Neural progenitor cell (in vitro differentiated cells): ENCODE measurements at regions not wholly inside any gene's neighbourhood (a gene's known extent, or its start where the extent isn't known, plus 50 kb on each side); places are given as distances from the start of the nearest gene placed in this dataset.
"Not testable (repeated sequence)": the region's sequence is repeated elsewhere in the genome, so short reads cannot be mapped to it uniquely, and the experiment has no call there.

Source experiments
- DNase-seq: peaks from one replicate; pipeline ENCODE4 v3.0.0-alpha.2; 2016; ENCODE audit warnings: low spot score
- H2AFZ ChIP-seq: fragments of 200-600 bp; sonication (generic); replicated peaks from 2 replicates; pipeline ENCODE4 v1.6.1; 2016; ENCODE audit warnings: antibody characterized with exemption
- H3F3A ChIP-seq: fragments of 200-600 bp; sonication (generic); 2 replicates; pipeline ENCODE4 v1.6.1; 2016; ENCODE audit warnings: antibody characterized with exemption, low read depth
- H3K27ac ChIP-seq: fragments of 200-600 bp; sonication (generic); 2 replicates; pipeline ENCODE4 v1.5.1; 2016; ENCODE audit warnings: mild to moderate bottlenecking
- H3K27me3 ChIP-seq: fragments of 200-600 bp; sonication (generic); 2 replicates; pipeline ENCODE4 v1.6.1; 2016; ENCODE audit warnings: mild to moderate bottlenecking, moderate library complexity
- H3K36me3 ChIP-seq: fragments of 200-600 bp; sonication (generic); 2 replicates; pipeline ENCODE4 v1.5.1; 2016
- H3K4me1 ChIP-seq: fragments of 200-600 bp; sonication (generic); 2 replicates; pipeline ENCODE4 v1.6.1; 2016; ENCODE audit warnings: mixed run types
- H3K4me2 ChIP-seq: fragments of 200-600 bp; sonication (generic); 2 replicates; pipeline ENCODE4 v1.6.1; 2016
- H3K4me3 ChIP-seq: fragments of 200-600 bp; sonication (generic); 2 replicates; pipeline ENCODE4 v1.5.1; 2016
- H3K79me2 ChIP-seq: fragments of 200-600 bp; sonication (generic); 2 replicates; pipeline ENCODE4 v1.6.1; 2016; ENCODE audit warnings: low read depth
- H3K9ac ChIP-seq: fragments of 200-600 bp; sonication (generic); 2 replicates; pipeline ENCODE4 v1.6.1; 2016
- H3K9me3 ChIP-seq: fragments of 200-600 bp; sonication (generic); 2 replicates; pipeline ENCODE4 v1.5.1; 2016; ENCODE audit warnings: low read depth
- H4K20me1 ChIP-seq: fragments of 200-600 bp; sonication (generic); 2 replicates; pipeline ENCODE4 v1.6.1; 2016; ENCODE audit warnings: low read depth
- H3K27ac Mint-ChIP-seq: 3 replicates; pipeline ENCODE4 v1.8.0; 2021; ENCODE audit warnings: mixed read lengths
- H3K27me3 Mint-ChIP-seq: 2 replicates; pipeline ENCODE4 v1.8.0; 2022; ENCODE audit warnings: low read depth, mild to moderate bottlenecking, inconsistent platforms, moderate library complexity, mixed read lengths; ENCODE audit not compliant: insufficient read depth
- H3K36me3 Mint-ChIP-seq: 3 replicates; pipeline ENCODE4 v1.8.0; 2021; ENCODE audit warnings: mixed read lengths
- H3K4me1 Mint-ChIP-seq: 3 replicates; pipeline ENCODE4 v1.8.0; 2021; ENCODE audit warnings: mixed read lengths
- H3K4me3 Mint-ChIP-seq: 3 replicates; pipeline ENCODE4 v1.8.0; 2021; ENCODE audit warnings: mild to moderate bottlenecking, moderate library complexity, mixed read lengths
- H3K9me3 Mint-ChIP-seq: 3 replicates; pipeline ENCODE4 v1.8.0; 2020; ENCODE audit warnings: mixed read lengths
- CTCF ChIP-seq: fragments of 200-600 bp; sonication (generic); IDR thresholded peaks from 2 replicates; pipeline ENCODE4 v1.5.1; 2017; ENCODE audit warnings: antibody characterized with exemption, mild to moderate bottlenecking
- EZH2 ChIP-seq: fragments of 200-600 bp; sonication (generic); IDR thresholded peaks from 2 replicates; pipeline ENCODE4 v1.6.1; 2017; ENCODE audit warnings: antibody characterized with exemption, mild to moderate bottlenecking, moderate library complexity
- EZH2phosphoT487 ChIP-seq: fragments of 200-600 bp; sonication (generic); IDR thresholded peaks from 2 replicates; pipeline ENCODE4 v1.6.1; 2017; ENCODE audit warnings: antibody characterized with exemption

GRCh38 chr5:54384356-54384933, 71.1 kb upstream of the HSPB3 start:
- no peak overlapping the region for H3K27ac ChIP-seq
- Mint-ChIP-seq H3K4me1 (peaks cover 18% of the 10 kb centered on the region), H3K27me3 (peaks cover 2% of the 10 kb centered on the region), H3K4me3 (no peak overlapping the region), H3K27ac (no peak overlapping the region), H3K36me3 (no peaks in the 10 kb centered on the region), H3K9me3 (peaks cover 7% of the 10 kb centered on the region)
- no peak overlapping the region for H3K9ac ChIP-seq
- H2AFZ ChIP-seq: no peak overlapping the region
- no peaks in the 10 kb centered on the region for H4K20me1 ChIP-seq
- TF ChIP-seq EZH2phosphoT487 (no peak), EZH2 (no peak), CTCF (no peak)
- no peak overlapping the region for H3K4me2 ChIP-seq
- H3K9me3 ChIP-seq: no peaks in the 10 kb centered on the region
- H3K4me3 ChIP-seq: no peak overlapping the region
- no peaks in the 10 kb centered on the region for H3K79me2 ChIP-seq
- H3K27me3 ChIP-seq: no peaks in the 10 kb centered on the region
- no peaks in the 10 kb centered on the region for H3K36me3 ChIP-seq
- no peaks in the 10 kb centered on the region for H3F3A ChIP-seq
- no peaks in the 10 kb centered on the region for H3K4me1 ChIP-seq
- DNase-seq: no peak

DNA sequence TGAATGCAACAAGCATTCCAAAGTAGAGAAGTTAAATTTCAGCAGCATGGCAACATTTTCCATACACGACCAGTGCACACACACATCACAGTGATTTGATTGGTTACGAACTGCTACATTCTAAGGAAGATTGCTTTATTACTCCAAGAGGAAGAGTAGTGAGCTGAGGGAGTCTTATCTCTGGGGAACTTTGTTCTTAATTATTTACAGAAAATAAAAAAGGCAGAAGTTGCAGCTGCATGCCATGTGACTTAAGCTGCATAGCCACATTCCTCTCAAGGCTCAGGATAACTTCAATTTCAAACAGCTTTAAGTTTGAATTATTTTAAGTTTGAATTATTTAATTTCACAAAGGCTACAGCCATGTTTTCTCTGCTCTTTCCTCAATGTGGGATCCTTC, 71.6 kb upstream of the HSPB3 start:
- Mint-ChIP-seq H3K27ac (no peak overlapping the region), H3K4me3 (no peak overlapping the region), H3K36me3 (no peaks in the 10 kb centered on the region), H3K27me3 (peaks cover 2% of the 10 kb centered on the region), H3K4me1 (peaks cover 18% of the 10 kb centered on the region), H3K9me3 (peaks cover 10% of the 10 kb centered on the region)
- Histone ChIP-seq H3K27me3 (no peaks in the 10 kb centered on the region), H4K20me1 (no peaks in the 10 kb centered on the region), H3K4me1 (no peaks in the 10 kb centered on the region), H3K9me3 (no peaks in the 10 kb centered on the region), H3K27ac (no peak overlapping the region), H2AFZ (no peak overlapping the region), H3K4me2 (no peak overlapping the region), H3K9ac (no peak overlapping the region), H3K36me3 (no peaks in the 10 kb centered on the region), H3F3A (no peaks in the 10 kb centered on the region), H3K4me3 (no peak overlapping the region), H3K79me2 (no peaks in the 10 kb centered on the region)
- TF ChIP-seq EZH2phosphoT487: no peak
- no peak for TF ChIP-seq EZH2
- DNase-seq: no peak

- Mint-ChIP-seq H3K27me3 (peaks cover 2% of the 10 kb centered on the region), H3K27ac (no peak overlapping the region), H3K36me3 (no peaks in the 10 kb centered on the region), H3K4me1 (peaks cover 18% of the 10 kb centered on the region), H3K9me3 (peaks cover 11% of the 10 kb centered on the region), H3K4me3 (no peak overlapping the region)
- no peak for TF ChIP-seq CTCF
- no peak for TF ChIP-seq EZH2
- no peak for TF ChIP-seq EZH2phosphoT487
- no peak overlapping the region for H3K4me2 ChIP-seq
- H4K20me1 ChIP-seq: no peaks in the 10 kb centered on the region
- DNase-seq: no peak
- no peak overlapping the region for H3K4me3 ChIP-seq
- no peaks in the 10 kb centered on the region for H3K79me2 ChIP-seq
- no peak overlapping the region for H3K27ac ChIP-seq
- no peaks in the 10 kb centered on the region for H3K27me3 ChIP-seq
- H3K9ac ChIP-seq: no peak overlapping the region
- H3K36me3 ChIP-seq: no peaks in the 10 kb centered on the region
- H3F3A ChIP-seq: no peaks in the 10 kb centered on the region
- no peaks in the 10 kb centered on the region for H3K4me1 ChIP-seq
- no peak overlapping the region for H2AFZ ChIP-seq
- no peaks in the 10 kb centered on the region for H3K9me3 ChIP-seq
These were observed 72.1 kb upstream of the HSPB3 start for GRCh38 chr5:54383225-54383901.

- not testable (repeated sequence) for H3K27me3 Mint-ChIP-seq, H4K20me1 ChIP-seq, H3K4me3 Mint-ChIP-seq, H3K79me2 ChIP-seq, H3K4me3 ChIP-seq, H3K36me3 Mint-ChIP-seq, H2AFZ ChIP-seq, H3K9me3 ChIP-seq, DNase-seq, H3F3A ChIP-seq, H3K27ac ChIP-seq, H3K4me2 ChIP-seq, H3K4me1 ChIP-seq, H3K36me3 ChIP-seq, H3K9ac ChIP-seq, H3K27ac Mint-ChIP-seq, H3K4me1 Mint-ChIP-seq, H3K27me3 ChIP-seq
- H3K9me3 Mint-ChIP-seq: peaks cover 17% of the 10 kb centered on the region
These were observed 70.9 kb upstream of the ARL15 start for GRCh38 chr5:54381319-54381718.
